NAMALWA (cell line): ENCODE measurements at regions not wholly inside any gene's neighbourhood (a gene's known extent, or its start where the extent isn't known, plus 50 kb on each side); places are given as distances from the start of the nearest gene placed in this dataset.

Experiments used
- DNase-seq: peaks from one replicate; pipeline ENCODE4 v3.0.0-alpha.2; 2015; ENCODE audit warnings: low spot score

DNA sequence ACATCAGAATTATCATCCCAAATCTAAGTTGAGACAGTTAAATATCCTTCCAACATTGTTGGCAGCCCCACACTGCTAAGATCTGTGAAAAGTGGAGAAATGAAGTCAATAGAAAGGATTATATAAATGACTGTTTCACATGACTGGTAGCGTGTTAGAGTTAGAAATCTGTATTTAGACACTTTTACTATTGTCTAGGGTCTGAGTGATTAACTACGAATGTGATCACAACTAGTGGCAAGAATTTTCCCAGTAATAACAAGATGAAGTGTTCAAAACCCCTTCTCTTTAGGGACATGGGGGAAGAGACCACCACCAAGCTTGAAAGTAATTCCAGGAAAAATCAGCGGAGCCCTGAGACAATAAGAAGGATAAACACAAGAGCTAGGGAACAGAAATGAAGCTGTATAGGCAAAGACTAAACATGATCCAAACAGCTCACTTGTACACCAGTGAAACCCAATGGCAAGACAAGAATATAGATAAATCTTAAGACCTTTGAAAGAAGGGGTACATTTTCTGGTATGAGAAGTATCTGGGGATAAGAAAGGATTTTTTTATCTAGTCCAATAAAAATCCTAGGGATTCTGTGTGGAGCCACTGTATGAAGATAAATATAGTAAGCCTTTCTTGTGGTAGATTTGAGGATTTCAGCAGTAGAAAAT is 646.6 kb upstream of the USP24 start:
- no peak for DNase-seq

DNA sequence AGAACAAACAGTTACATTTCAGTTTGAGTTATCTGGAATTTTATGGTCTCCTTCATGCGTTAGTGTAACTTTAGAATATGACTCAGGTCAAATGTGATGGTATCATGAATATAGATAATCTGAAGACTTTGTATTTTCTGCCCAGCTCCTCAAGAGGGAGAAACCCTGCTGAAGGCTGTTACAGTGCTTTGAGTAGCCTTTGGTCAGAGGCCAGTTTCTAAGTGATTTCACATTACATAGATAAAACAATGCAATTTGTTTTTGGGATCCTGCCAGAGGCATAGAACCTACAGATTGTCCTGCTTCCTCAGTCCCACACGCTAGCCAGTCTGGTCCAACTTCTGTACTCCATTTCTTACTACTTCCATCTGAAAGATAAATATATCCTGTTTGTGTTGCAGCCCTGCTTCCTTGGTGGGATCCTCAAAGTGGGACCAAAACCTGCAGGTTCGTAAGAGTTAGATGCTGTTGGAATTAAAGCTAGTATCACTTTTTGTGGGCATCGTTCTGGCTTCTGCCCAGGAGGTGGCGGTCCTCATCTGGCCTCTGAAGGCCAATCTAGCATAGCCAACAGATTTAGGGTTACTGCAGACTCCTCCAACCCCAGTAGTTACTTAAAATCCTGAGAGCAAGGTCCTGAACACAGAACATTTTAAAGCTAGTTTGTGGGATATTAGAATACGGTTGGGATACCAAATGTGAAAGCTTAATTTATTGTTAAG is 645.8 kb upstream of the USP24 start:
- DNase-seq: no peak

DNA sequence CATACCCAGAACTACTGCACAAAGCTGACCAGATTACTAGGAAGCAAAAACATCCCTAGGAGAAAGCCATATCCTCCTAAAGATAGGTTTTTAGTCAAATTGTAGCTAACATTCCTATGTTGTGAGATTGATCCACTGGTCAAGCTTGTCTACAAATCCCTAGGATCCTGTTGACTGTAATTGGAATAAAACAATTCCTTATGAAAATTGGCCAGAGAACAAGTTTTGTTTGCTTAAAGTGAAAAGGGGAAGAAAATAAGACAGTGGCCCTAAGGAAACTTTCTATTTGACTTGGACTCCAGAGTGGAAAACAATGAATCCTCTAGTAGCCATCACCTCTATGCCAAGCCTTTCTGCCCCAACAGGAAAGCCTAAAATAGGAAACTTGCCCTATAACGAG is 645.2 kb upstream of the USP24 start:
- DNase-seq: no peak

DNA sequence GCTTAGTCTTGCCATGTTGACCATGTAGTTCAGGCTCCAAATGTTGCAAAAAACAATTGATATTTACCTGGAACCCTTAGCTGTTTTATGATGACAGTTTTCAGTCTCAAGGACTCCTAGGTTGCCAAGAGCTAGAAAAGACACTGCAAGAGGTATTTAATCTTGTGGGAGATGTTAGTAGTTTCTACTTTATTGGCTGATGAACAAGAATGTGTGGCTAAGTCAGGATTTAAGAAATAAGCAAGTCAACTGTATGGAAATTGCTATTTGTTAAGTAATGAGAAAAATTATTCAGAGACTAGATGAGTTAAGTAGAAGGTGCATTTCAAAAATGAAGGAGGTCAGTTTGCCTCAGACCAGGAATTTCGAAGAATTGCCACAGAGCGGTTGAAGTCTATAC is 639.7 kb upstream of the USP24 start:
- no peak for DNase-seq

DNA sequence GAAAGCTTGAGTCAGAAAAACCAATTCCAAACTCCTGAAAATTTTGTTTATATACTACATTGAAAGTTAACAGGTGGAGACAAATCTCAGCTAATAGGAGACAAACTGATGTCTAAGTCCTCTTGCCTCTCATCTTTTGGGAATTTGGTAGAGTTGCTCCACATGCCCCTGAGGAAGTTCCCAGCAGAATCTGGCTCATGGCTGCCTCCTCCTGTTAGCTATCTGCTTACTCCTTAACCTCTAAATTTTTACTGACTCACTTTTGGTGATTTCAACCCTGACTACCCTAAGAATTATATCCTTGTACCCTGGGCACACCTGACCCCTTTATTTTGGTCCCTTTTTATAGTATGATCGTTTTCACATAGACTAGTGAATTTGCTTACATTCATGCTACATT is 633.7 kb upstream of the USP24 start:
- DNase-seq: no peak

DNA sequence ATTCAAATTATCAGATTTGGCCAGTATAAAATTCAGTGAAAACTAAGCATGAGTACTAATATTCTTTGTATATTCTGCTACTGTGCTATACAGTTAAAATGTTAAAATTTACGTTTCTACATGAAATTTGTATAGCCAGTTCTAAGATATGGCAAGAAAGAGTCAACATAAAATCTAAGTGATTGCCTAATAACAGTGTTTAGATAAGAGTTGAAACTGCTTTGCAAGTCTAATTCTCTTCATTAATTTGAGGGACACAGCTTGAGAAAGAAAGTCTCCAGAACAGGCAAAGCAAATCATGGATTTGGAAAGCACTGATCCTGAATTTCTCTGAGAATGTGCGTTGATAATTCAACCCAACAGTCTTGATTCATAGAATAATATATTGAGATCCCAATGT is 630.9 kb upstream of the USP24 start:
- DNase-seq: no peak

DNA sequence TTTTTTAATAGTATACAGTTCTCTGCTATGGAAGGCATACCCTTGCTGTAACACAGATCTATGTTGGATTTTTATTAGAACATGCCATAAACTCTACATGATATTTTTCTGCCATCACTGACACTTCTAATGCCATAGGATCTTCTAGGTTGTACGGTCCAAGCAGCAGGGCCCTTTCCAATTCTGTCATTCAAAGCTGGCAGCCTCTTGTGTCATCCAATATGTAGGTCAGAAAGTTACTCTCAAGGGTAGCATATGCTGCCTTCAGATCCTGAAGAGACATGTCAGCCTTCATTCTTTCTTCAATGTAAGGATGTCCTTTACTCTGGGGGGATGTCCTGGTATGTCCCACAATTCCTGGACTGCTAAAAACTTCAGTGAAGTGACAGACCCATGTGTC is 629.2 kb upstream of the USP24 start:
- DNase-seq: peak; percentile 3

DNA sequence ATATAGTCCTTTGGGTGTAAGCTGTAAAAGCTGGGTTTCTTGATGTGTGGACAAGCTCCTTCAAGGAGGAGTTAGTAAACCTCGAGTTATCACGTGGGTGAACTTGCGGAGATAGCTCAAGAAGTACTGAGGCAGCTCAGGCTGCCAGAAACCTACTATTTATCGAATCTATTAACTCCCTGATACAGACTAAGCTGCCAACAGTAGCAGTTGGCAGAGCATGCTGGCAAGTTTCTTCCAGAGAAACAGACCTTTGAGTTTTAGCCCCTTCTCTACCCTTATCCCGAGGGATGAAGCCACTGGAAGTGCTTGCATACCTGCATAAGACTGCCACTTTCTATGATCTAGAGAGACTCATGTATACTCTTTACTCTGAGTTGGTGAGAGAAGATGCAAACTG is 624.5 kb upstream of the USP24 start:
- DNase-seq: no peak

DNA sequence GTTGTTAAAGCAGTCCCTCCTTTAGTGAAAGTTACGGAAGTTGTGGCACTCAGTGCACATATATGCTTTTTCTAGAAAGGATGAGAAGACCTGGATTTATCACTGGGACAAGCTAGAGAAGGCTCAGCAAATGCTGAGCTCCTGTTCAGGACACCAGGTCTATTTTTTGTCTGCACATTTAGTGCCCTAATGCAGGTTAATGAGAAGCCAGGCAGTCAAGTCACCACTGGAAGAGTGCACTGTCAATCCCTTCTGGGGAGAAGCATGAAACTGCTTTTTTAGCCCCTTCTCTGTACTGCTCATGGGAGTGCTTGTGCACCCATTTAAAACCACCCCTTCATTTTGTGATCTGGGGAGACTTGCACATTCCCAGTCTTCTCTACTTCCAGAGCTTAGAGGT is 624.1 kb upstream of the USP24 start:
- DNase-seq: no peak

DNA sequence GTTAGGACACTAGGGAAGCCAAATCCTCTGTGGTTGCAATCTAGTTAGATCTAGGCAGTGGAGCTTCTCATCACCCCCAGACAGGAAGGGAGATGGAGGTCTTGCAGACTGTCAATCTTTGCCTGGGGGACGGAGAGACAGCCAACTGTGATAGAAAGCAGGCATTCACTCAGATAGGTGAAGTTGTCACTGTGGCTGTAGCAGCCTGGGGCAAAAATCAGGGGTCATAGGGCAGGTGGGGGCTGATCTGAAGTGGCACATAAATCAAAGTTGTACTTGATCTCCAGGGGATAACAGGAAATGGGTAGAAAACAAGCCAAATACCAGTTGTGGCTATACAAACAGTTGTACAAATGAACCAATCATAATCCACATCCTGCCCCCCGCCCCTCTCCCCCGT is 620.9 kb upstream of the USP24 start:
- no peak for DNase-seq

DNA sequence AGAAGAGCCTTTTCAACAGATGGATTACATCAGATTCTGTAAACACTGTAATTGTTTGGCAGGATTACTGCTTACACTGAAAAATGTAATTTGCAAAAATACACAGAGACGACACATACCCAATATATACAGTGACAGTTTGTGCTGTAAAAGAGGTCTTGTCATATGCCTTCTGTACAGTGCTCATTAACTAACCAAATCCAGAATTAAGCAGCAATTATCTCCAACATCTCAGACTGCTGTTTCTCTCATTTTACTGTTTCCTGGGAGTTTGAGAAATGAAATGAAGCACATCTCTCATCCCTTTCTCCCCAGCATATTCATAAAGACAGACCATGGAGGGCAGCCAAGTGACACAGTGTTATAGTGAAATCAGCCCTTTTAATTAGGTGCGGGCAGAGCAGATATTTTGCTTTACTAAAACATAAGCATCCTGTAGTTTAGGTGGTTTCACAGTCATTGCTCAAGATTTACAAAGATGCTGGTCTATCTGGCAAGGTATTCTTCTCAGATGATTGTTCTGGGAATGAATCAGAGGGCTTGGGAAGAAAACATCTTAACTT is 618.4 kb upstream of the USP24 start:
- DNase-seq: no peak

DNA sequence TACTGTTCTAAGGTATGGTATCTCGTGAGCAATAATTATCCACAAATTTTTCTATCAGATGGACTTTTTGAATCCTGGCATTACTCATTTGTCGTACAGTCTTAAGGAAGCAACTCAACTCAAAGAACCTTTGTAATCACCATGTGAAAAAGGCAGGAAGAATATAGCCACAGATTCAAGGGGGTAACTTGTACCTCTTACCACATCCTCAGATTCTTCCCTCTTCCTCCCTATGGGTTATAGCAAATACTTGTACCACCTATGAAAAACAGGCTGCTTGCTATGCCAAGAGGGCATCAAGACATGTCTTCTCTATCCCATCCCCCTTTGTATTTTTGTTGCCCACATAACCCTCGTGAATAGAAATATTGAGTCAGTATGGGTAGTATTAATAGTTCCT is 616.6 kb upstream of the USP24 start:
- no peak for DNase-seq

DNA sequence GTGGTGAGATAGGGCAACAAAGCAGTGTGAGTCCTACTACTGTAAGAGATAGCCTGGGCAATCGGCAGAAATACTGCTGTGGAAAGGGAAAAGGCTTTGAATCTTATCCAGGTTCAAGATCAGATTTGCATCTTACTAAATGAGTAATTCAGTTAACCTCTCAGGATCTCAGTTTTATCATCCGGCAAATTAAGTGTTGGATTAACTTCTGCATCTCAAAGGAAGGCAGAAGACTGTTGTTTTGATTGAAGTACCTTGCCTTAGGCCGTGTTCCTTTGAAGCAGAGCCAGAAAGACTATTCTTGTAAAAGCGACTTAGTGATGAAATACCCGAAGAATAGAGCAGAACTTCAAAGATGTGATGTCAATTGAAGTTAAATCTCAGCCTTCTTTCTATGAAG is 612.9 kb upstream of the USP24 start:
- no peak for DNase-seq

DNA sequence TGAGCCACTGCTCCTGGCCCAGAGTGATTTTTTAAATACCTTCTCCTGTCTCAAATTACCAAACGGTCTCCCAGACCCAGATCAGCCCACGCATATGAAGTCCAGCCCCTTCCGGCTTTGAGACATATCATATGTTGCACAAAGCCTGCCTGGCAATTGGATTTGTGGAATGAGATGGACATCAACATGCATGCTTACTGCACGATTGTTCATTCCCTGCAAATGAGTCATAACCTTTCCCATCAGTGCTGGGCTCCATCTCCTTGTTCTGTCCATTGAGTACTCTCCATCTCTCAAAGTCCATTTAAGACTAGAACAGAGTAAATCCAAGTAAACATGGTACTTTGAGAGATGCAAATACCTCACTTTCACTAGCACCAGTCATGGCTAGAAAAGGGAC is 612.2 kb upstream of the USP24 start:
- no peak for DNase-seq

DNA sequence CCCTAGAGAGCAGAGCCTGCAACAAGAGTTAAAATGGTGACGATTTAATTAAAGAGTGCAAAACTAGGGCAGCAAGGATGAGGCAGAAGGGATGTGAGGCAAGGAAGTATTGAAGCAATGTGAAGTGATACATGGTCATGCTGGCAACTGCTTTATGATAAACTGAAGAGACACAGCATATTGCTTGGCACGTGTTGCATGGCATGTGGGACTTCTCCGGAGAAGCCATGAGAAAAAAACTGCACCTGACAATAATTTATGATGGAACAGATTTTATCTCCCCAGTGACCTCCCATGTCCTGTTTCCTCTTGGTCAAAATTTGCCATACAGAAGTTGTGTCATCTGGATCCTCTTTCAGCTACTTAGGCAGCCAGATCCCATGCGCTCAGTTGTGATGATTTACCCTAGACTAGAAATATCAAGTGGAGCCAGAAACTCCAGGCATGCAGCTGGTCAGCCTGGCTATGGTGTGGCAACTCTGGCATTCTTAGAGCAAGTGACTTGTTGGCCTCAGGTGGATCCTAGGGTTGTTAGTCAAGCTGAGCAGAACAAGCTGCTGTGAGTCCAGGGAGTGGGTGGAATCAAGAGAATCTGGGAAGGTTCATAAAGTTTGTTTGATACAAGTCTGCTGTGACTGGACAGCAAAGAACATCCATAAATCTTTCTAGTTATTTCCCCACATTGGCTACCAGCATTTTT is 611.4 kb upstream of the USP24 start:
- no peak for DNase-seq

DNA sequence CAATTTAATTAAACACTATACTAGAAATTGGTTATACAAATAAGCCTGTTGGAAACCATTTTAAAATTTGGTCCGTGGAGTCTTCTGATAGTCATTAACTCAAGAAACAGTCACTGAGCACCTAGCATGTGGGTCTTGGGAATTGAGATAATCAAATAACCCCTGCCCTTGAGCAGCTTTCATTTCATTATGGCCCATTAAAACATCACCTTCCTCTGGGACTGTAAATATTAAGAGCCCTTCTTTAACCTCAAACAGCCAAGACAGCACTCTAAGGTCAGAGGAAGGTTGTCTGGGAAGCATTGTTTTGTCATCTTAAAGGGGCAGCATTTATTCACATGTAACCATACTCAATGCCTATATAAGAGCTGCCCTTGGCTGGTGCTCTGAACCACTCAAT is 610.3 kb upstream of the USP24 start:
- DNase-seq: no peak

DNA sequence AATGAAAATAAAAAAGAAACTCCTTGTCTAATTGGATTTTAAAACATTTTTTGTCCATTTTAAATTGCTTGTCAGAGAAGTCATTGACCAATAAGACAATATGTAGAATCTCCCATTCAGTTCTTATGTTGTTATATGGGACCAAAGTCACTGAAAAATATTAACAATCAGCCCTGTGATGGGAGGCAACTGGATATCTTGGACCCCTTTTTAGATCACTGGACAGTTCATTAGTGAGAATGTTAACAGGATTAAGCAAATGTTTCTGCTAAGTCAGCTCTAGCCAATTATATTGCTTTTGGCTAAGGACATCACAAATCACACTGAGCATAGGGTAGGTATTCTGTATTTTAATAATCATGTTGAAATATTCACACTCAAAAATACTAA is 609.1 kb upstream of the USP24 start:
- no peak for DNase-seq

DNA sequence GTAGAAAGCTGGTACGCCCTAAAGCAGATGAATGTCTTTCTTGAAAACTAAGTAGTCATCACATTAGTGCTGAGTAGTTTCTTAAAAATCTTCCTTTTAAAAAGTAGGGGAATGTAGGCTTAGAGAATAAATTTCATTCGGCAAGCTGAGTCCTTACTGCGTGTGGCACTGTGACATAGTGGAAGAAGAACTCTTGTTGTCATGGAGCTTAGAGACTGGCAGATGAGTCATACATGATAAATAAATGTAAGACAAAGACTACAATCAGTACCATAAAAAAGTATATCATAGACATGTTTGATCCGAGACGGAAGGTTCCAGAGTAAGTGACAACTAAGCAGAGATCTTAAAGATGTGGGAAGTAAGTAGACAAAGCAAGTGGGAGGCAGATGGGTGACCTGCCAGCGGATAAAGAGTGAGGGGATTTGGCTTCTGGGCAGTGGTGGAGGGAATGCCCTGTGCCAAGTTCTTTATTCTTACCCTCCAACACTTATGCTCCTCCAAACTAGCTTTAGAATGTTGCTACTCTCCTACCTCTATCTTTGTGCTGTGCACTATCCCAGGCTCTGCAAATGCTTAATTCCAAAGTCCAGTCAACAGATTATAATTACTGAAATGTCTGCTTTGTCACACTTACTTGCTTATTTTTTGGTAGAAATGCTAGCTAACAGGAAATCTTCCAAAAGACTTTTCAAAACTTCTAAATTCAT is 608.5 kb upstream of the USP24 start:
- DNase-seq: no peak

DNA sequence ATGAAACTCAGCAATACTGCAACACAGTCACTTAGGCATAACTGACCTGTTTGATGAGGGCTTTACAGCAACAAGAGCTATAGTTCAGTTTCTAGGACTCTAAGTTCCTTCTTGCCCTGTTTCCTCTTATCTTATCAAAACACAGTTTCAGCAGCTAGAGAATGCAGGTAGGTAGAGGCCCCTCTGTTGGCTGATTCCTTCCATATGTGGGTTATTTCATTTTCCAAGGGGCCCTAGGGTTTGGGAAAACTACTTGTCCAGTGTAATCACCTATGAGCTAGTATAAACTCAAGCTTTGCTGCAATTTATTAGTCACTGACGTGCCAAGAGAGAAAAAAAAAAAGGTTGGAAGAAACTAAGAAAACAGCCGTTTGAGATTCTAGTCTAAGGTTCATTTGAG is 607.7 kb upstream of the USP24 start:
- no peak for DNase-seq

DNA sequence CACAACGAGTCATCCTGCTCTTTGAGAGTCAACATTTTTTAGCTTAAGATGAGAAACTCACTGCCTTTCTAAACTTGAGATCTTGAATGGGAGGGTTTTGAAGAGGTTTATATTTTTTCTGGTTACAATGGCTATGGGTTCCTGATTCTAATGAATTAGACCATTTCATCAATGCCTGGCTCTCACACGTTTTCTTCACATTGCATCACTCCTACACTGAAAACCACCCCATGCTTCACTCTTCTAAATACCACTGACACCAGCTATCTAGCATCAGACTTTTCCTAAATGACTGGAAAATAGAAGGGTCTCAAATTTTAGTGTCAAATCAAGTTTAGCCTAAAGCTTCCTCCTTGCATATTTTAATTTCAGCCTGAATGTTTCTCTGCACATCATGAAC is 606.1 kb upstream of the USP24 start:
- no peak for DNase-seq

DNA sequence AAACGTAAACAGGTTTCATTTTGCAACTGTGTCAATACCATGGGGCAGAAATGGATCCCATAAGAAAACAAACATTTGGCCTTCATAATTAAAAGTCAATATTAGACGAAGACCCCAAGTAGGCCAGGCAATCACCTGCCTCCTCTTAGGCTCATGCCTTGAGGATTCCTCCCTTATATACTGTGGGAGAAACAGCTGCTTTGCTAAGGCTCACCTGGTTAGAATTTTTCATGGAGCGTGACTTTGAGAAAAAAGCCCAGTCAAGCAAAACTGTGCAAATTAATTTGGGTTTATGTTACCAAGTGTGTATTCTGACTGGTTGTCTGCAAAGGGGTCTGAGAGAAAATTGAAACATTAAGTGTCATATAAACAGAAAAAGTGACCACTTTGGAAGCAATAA is 605.3 kb upstream of the USP24 start:
- no peak for DNase-seq

DNA sequence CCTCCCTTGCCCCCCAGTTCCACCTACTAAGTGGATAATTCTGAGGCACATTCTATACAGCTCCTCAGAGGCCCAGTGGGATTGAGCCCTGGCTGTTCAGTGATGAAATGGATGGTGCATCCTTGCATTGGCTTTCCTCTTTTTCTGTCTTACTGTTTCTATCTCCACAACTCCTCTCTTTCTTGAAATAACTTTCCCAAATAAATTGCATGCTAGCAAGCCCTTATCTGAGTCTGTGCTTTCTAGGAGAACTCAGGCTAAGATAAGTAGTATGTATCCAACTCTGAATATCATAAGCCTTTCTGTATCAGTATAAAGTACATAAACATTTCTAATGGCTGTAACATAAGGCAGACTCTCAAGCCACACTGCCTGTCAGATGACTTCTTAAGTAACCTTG is 603.8 kb upstream of the USP24 start:
- DNase-seq: no peak
